AG04450 (cell line): ENCODE measurements at regions not wholly inside any gene's neighbourhood (a gene's known extent, or its start where the extent isn't known, plus 50 kb on each side); places are given as distances from the start of the nearest gene placed in this dataset.

Source experiments
- CTCF ChIA-PET: fragments of 300-600, 350-600 bp; formaldehyde crosslinking; extraction: SDS; loops from one replicate; lab custom pipeline; 2022; ENCODE audit warnings: antibody characterized with exemption, inconsistent platforms; lab: Charles Lee
- POLR2A ChIA-PET: fragments of 350-600 bp; formaldehyde crosslinking; extraction: SDS; loops from one replicate; lab custom pipeline; 2021; ENCODE audit warnings: antibody characterized with exemption, inconsistent platforms; lab: Yijun Ruan, JAX
- DNase-seq: peaks from one replicate; pipeline ENCODE4 v3.0.0-alpha.2; 2011; ENCODE audit warnings: low read depth, low spot score
- H3K27ac ChIP-seq: one replicate; pipeline ENCODE4 v1.5.1; 2012; ENCODE audit warnings: low read depth, low read length, control low read depth
- H3K27me3 ChIP-seq: one replicate; pipeline ENCODE4 v1.6.0; 2012; ENCODE audit warnings: low read length; ENCODE audit not compliant: control insufficient read depth, insufficient read depth
- H3K4me3 ChIP-seq: 2 replicates; pipeline ENCODE4 v1.5.1; 2011; ENCODE audit warnings: mild to moderate bottlenecking, low read depth, low read length, control low read depth
- H3K9me3 ChIP-seq: 2 replicates; pipeline ENCODE4 v1.5.1; 2012; ENCODE audit warnings: low read length; ENCODE audit not compliant: control insufficient read depth, insufficient read depth
- TF ChIP-seq, protein P1 (sequence below): IDR thresholded peaks from 2 replicates; pipeline ENCODE4 v1.5.1; 2011; ENCODE audit warnings: low read depth, low read length, control low read depth, inconsistent platforms

DNA sequence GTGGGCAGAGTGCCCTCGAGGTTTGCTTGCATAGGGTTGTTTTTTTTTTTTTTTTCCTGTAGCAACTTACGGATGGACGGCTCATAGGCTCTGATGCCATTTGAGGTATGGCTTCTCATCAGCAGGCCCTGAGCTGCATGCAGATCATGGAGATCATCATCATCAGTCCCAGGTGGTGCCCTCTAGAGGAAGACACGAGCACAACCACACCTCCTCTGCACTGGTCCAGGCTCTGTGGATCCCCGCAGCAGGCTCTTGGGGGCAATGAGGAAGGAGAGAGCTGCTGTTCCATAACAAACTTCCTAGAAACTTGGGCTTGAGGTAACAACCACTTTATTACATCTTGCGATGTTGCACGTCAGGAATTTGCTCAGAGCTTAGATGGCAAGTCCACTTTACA lies 132.7 kb upstream of the CXCL12 start:
- H3K27me3 ChIP-seq: no peaks in the 10 kb centered on the region
- TF ChIP-seq, protein P1, sequence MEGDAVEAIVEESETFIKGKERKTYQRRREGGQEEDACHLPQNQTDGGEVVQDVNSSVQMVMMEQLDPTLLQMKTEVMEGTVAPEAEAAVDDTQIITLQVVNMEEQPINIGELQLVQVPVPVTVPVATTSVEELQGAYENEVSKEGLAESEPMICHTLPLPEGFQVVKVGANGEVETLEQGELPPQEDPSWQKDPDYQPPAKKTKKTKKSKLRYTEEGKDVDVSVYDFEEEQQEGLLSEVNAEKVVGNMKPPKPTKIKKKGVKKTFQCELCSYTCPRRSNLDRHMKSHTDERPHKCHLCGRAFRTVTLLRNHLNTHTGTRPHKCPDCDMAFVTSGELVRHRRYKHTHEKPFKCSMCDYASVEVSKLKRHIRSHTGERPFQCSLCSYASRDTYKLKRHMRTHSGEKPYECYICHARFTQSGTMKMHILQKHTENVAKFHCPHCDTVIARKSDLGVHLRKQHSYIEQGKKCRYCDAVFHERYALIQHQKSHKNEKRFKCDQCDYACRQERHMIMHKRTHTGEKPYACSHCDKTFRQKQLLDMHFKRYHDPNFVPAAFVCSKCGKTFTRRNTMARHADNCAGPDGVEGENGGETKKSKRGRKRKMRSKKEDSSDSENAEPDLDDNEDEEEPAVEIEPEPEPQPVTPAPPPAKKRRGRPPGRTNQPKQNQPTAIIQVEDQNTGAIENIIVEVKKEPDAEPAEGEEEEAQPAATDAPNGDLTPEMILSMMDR: no peak
- ChIA-PET POLR2A (interaction anchor here (0.7 kb wide), 1 partner anchor 131 kb away, joined by 6 read pairs; no protein-coding TSS in a partner anchor), CTCF (interaction anchor here (0.6 to 1.3 kb wide), 4 partner anchors 13 to 132 kb away, joined by 3 to 7 read pairs (median 5); no protein-coding TSS in a partner anchor)
- DNase-seq: no peak
- no peak overlapping the region for H3K4me3 ChIP-seq
- H3K27ac ChIP-seq: no peak overlapping the region
- no peaks in the 10 kb centered on the region for H3K9me3 ChIP-seq

DNA sequence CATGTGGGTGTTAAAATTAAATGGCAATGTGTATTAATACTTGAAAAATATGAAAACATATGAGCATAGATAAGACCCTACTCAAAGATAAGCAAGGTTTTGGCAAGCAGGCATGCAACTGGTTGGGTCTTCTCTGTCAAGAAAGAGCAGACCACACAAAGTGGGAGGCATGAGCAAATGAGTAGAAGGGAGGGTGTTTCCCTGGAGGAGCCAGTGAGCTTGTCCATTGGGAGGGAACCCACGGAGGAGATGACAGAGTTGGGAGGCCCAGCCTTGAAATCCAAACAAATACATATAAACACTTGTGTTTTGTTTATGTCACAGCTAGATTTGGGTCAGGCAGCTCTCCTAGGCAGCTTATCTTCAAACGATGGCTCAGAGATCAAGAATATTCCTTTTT lies 134.5 kb upstream of the CXCL12 start:
- CTCF ChIA-PET: interaction anchor here (1.4 kb wide), 1 partner anchor 9 kb away, joined by 3 read pairs; no protein-coding TSS in a partner anchor
- no peak overlapping the region for H3K27ac ChIP-seq
- no peak overlapping the region for H3K4me3 ChIP-seq
- TF ChIP-seq, protein P1: no peak
- POLR2A ChIA-PET: no interaction called here
- no peaks in the 10 kb centered on the region for H3K27me3 ChIP-seq
- DNase-seq: no peak
- H3K9me3 ChIP-seq: no peaks in the 10 kb centered on the region

DNA sequence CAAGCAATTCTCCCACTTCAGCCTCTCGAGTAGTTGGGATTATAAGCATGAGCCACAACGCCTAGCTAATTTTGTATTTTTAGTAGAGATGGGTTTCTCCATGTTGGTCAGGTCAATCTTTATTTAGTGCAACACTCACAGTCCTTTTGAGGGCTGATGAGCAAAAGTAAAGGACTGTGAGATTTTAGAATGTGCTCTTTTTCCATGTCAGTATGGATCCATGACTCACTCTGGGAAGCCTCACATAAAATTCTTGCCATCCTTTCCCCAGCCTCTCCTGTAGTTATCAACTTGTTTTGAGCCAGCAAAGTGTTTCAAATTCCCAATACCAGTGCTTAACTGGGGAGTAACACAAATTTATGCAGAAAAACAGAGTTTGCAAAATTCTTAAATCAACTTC lies 135.8 kb upstream of the CXCL12 start:
- Histone ChIP-seq H3K9me3 (no peaks in the 10 kb centered on the region), H3K4me3 (no peak overlapping the region), H3K27me3 (no peaks in the 10 kb centered on the region), H3K27ac (no peak overlapping the region)
- CTCF ChIA-PET: no interaction called here
- TF ChIP-seq, protein P1: no peak
- DNase-seq: no peak
- POLR2A ChIA-PET: no interaction called here

DNA sequence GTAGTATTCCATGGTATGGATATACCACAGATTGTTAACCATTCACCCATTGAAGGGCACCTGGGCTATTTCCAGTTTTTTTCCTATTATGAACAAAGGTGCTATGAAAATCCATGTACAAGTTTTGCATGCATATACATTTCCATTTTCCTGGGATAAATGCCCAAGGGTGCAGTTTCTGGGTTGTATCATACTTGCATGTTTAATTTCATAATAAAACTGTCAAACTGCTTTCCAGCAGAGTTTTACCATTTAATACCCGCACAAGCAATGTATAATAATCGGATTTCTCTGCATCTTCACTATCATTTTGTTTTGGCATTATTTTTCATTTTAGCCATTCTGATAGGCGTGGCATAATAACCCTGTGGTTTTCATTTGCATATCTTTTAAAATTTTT lies 154.3 kb upstream of the CXCL12 start:
- Histone ChIP-seq H3K4me3 (no peak overlapping the region), H3K9me3 (no peaks in the 10 kb centered on the region), H3K27ac (no peak overlapping the region), H3K27me3 (no peaks in the 10 kb centered on the region)
- ChIA-PET CTCF (no interaction called here), POLR2A (no interaction called here)
- TF ChIP-seq, protein P1: no peak
- DNase-seq: no peak

DNA sequence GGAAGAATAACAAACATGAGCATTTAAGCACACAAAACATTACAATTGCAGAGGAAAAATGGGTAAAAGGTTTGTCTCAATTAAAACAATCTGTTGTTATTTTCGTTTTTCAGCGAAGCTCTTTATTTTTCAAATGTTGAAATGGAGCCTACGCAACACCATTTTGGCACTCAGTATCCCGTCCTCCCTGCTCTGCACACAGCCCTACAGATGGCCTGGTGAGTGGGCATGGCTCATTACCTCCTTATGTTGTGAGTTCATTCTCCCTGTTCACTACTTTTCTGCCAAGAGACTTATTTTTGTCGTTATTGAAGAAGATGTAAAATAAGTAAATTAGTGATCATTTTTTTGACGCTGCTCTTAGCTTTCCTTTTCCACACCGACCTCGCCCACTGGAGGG lies 167.8 kb upstream of the CXCL12 start:
- Histone ChIP-seq H3K9me3 (no peaks in the 10 kb centered on the region; the same call in 1 of the 2 replicates), H3K4me3 (no peak overlapping the region), H3K27ac (no peak overlapping the region), H3K27me3 (no peaks in the 10 kb centered on the region)
- DNase-seq: no peak
- CTCF ChIA-PET: no interaction called here
- POLR2A ChIA-PET: no interaction called here
- TF ChIP-seq, protein P1: no peak
